HG02678 (cell line): ENCODE measurements at regions not wholly inside any gene's neighbourhood (a gene's known extent, or its start where the extent isn't known, plus 50 kb on each side); places are given as distances from the start of the nearest gene placed in this dataset.
"Not testable (repeated sequence)": the region's sequence is repeated elsewhere in the genome, so short reads cannot be mapped to it uniquely, and the experiment has no call there.

Experiments
- ATAC-seq: cut with Tn5 transposase; IDR thresholded peaks from one replicate; pipeline ENCODE4 v1.9.1; 2021; ENCODE audit warnings: mild to moderate bottlenecking, moderate library complexity; ENCODE audit not compliant: unreplicated experiment

DNA sequence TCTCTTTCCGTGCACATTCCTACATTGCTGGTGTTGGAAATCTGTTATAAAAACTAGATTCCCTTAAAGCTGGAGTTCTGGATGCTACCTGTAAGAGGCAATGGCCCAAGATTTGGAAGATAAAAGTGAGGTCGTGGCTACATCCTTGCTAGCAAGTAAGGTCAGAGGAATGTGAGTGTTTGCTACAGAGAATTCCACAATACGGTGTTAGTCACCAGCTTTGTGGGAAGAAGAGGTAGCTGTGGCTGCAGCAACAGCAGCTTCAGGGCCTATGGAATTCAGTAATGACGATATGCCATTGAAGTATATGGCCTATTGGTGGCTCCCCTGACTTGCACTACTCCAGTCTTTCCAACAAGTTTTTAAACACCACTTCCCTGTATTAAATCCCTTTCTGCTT lies 227.7 kb upstream of the TMEM260 start:
- no peak for ATAC-seq

DNA sequence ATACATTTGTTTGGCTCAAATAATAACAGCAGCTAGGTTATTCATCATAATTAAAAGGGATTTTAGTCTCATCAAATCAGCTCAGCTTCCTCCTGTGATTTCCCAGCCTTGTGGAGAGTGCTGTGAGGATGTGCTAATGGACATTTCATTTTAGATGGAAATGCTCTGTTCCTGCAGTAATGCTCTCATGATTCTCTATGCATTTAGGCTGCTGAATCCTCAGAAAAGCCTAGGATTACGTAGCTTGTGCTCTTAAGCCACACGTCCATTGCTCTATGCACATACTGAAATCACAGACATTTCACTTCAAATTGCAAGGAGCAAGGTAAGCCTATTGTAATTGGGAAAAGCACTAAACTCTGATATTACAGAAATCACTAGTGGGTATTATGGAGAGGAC lies 226.6 kb upstream of the TMEM260 start:
- ATAC-seq = no peak

DNA sequence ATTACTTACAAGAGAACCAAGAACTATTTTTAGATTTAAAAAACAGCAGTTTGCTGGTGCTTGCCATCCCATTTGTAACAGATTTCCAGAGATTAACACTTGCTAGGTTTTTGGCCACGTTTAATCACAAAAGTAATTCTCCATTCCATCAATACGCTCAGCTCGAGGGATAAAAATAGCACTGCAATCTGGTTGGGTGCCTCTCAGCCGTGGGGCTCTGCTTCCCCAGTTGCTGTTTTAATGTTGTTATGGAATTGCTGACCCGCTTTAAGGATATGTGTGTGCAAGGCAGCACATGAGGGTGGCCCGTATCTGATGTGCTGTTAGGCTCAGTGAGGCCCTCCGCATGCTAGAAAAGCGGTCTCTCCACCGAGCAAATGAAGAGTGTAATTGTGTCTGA lies 222.2 kb upstream of the TMEM260 start:
- ATAC-seq = no peak

DNA sequence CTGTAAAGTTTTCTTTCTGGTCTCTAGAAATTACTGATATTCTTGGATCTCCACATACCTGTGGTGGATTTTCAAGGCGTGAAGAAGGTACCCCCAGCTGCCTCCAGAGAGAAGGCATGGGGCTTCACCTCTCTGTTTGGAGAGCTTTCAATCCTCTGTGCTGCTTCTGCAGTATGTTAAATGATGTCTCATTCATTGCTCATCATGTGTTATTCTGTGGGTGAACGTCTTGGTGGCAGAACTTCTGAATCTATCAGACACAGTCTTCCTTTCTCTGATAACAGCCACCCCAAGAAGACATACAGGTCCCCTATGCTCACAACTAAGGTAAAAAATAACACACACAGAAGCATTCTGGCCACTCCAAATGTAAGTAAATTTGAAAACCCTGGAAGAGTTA lies 221.3 kb upstream of the TMEM260 start:
- ATAC-seq = no peak

DNA sequence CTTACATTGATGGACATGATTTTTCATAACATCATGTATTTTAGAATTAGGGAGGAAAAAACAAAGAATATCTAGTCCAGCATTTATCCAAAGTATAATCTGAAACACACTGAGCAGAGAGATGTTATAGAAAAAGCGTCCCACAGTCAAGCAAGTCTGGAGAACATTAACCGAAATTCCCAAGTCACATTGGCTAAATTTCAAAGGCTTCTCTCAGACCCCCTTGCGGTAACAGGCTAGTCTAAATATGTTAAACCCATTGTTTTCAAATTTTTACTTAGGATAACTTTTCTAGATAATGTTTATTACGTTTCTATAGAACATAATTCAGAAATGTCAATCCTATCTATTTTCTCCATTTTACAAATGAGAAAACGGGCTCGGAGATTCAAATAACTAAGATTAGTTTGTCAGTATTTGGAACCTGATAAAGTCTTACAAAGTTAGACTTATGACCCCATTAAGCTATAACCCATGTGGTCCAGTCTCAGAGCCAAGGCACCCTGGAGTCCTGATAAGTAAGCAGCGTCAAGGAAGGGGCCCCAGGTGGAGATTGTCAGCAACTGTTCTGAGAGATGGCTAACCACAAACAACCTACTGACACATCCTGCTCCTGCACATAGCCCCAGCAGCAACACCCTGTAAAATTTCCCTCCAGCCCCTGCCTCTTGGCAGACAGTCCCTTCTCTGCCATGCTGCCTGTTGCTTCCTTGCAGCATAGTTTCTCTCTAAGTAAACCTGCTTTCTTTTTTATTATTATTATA lies 220.6 kb upstream of the TMEM260 start:
- ATAC-seq = peak; percentile 77

DNA sequence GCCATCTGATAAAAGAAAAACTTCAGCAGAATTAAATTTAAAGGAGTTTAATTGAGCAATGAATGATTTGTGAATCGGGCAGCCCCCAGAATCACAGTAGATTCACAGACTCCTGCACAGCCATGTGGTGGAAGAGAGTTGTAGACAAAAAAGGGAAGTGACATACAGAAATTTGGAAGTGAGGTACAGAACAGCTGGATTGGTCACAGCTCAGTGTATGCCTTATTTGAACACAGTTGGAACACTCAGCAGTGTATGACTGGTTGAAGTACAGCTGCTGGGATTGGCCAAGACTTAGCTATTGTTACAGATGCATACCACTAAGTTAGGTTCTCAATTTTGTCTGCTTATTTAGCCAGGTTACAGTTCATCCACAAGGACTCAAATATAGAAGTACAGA lies 213.9 kb upstream of the TMEM260 start:
- ATAC-seq = not testable (repeated sequence)

DNA sequence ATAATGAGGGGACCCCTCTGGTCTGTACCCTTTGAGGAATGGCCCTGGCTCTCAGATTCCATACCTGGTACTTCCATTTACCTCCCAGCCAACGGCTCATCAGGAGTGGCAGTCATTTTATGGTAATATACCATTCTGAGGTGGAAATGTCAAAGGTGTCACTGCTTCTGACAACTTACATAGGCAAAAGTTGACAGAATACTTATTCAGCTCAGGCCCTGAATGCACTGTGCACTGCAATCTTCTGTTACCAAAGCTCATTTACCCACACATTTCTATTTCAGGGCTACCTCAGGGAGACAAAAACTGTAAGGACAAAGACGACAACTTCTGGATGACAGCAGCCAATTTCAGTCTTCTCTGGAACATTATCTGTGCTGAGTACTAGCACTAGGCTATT lies 212.2 kb upstream of the TMEM260 start:
- no peak for ATAC-seq

DNA sequence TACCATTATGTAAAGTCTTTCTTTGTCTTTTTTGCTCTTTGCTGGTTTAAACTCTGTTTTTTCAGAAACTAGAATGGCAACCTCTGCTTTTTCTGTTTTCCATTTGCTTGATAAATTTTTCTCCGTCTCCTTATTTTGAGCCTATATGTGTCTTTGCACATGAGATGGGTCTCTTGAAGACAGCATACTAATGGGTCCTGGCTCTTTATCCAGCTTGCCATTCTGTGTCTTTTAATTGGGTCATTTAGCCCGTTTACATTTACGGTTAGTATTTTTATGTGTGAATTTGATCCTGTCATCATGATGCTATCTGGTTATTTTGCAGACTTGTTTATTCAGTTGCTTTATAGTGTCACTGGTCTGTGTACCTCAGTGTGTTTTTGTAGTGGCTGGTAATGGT lies 207.9 kb upstream of the TMEM260 start:
- ATAC-seq = no peak

DNA sequence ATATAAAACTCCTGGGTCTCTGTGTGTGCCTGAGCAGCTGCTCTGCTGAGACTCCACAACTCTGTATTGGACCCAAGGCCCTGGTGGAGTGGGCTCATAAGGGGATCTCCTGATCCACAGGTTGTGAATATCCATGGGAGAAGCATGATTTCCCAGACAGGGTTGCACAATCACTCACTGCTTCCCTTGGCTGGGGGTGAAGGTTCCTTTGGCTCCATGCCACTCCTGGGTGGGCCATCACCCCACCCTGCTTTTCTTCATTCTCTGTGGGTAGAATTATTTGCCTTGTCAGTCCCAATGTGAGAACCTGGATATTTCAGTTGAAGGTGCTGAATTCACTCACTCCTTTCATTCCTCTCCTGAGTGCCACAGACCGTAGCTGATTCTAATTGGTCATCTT lies 205.2 kb upstream of the TMEM260 start:
- ATAC-seq = no peak

DNA sequence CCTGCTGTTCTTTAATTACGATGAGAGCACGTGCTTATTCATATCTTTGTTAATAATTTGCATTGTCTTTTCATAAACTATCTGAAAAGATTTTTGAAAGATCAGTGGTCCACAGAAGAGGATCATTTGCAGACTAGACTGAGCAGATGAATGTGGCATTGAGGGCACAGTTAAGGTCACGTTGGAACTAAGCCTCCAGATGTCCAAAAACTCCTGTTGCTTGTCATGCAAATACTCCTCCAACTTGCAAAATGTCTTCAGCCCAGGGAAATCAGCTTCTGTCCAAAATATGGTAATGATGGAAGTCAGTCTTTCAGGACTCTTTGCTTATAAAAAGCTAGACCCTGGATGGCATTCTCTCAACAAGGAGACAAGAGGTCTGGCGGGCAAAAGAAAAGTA lies 201.6 kb upstream of the TMEM260 start:
- no peak for ATAC-seq

DNA sequence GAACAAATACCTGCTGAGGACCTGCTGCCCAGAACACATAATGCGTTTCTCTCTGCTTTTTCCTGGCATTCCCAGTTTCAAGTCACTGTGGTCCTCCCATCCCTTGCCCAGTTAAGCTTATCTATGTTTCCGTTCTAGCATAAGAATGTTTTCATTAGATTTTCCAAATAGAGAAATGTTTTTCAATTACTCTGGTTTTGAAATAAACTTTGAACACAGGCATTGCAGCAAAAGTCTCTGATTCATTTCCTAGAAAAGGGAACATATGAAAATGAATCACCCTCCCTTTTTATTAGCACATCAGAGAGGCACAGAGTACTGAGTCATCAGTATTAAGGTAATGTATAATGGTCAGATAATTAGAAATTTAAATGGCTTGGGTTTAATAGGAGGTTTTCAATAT lies 201.1 kb upstream of the TMEM260 start:
- no peak for ATAC-seq

DNA sequence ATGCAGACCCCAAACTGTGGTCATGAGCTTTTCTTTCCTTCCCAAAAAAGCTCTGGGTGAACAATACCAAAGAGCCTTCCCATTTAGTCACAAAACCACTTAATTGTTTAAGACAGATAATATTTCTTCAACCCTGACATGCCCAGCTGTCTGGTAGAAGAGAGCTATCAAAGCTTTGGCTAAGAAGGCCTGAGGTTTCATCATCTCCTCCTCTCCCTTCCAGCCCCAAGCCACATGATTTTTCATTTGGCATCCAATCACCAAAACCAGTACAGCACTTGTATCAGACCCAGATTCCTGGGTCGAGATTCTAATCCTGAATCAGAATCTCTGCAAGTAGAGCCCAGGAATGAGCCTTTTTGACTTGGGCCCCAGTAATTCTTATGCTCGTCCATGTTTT lies 199.6 kb upstream of the TMEM260 start:
- no peak for ATAC-seq

DNA sequence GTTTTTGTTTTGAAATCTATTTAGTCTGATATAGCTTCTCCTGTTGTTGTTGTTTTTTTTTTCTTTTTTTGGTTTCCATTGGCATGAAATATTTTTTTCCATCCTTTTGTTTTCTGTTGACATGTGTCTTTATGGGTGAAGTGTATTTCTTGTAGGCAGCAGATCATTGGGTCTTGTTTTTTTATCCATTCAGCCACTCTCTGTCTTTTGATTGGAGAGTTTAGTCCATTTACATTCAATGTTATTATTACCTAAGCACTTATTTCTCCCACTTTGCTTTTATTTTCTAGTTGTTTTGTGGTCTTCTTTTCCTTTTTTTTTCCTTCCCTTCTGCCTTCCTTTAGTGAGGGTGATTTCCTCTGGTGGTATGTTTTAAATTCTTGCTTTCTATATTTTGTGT lies 193.6 kb upstream of the TMEM260 start:
- ATAC-seq = no peak

DNA sequence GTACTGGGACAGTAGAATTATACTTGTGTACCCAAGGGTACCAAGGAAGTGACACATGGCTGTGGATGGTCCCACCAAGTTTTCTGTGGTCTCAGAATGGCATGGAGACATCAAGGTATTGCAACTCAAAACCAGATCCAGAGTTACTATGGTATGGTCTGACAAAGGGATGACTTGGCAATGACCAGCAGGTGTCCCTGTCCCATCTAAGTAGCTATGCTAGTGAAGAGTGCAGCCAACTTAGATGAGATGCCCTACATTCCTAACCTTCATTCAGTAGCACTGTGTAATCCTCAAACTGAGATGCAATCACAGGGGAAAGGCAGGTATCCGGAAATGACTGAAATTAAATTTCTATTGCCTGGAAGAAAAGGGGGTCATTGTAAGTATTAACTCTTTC lies 188.7 kb upstream of the TMEM260 start:
- ATAC-seq = no peak

DNA sequence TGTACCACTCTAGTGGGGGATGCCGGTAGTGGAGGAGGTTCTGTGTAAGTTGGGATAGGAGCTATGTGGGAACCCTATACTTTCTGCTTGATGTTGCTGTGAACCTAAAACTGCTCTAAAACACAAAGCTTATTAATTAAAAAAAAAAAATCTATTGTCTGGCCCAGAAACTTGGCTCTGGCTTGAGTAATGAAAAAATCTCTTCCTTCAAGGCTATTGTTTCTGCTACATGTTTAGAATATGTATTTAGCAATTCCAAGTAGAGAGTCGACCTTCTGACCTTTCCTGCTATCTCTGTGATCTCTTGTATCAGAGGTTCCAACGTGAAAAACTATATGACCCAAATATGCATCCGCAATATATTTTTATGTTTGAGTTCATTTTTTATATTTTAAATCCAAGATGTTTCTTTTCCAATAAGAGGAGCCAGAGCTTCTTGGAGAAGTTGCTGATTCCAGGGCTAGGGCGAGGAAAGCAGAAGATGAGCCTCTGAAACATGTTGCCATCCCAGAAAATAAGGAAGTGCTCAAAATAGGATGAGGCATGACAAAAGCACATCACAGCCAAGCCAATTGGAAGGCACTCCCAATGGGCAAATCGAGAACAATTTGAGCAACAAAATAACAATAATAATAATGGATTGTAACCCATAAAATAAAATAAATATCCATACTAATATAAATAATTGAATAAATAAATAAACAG lies 184.6 kb upstream of the TMEM260 start:
- ATAC-seq = no peak

DNA sequence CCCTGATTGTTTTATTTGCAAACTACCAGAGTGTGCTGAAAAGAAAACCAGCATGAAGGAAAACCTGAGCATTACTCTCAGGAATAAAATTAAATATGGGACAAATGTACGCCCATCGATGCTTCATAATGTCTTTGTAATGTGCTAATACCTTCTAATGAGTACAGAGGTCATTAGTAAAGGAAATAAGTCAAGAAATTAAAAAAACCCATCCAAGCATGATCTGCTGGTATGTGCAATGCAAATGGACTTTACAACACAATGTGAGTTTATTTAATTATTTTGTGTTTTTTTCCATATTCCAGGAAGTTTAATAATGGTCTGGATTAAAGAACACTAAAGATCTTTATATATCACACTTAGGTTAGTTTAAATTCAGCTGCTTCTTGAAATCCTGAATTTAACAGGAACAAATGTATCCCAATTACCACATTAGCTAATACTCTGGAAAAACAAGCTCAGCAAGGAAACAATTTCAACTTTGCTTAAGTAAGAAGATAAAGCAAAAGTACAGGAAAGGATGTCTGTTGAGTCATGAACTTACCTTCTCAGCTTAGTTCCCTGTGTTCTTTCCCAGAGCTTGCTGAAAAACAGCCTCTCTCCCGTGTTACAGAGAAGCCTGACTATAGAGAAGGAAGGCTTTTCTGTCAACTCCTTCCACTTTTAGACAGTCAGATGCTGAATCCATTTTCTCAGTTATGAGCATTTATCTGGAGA lies 179.3 kb upstream of the TMEM260 start:
- no peak for ATAC-seq

DNA sequence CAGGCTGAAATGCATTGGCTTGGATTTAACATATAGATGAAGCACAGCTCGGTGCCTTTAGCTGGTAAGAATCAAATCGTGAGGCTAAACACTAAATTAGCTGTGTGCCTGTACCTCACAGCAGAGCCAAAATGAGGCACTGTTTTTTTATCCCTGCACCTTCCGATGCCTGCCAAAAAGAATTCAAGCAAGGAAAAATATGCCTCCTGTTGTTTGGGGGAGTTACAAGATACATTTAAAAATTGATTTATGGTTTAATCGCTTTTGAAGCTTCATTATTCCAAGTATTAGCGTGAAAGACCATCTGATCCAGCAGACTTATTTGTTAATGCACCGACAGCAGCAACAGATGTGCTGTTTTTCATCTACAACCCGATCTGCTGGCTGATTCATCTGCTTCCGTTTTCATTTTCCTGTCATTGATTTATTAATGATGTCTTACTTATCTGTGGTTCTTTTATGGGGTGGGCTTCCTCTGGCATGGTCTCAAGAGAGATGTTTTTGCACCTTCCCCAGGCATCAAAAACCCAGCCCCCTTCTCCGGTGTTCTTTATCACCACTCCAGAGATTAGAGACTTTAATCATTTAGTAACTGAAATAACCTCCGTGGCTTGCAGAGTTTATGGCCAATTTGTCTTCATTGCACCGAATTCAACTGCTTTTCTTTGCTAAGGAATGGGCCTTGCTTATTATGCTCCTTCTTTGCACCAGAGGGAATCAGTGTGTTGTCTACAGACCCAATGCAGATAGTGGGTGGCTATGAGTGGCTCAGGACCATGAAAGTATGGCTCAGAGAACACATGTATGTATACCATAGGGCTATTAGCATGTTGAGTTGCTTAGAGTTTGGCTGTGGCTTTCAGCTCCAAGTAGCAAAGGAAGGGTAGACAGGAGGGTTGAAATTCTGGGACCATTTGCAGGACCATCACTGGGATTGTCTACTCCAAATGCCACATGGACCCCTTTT lies 166.8 kb upstream of the TMEM260 start:
- ATAC-seq = no peak

DNA sequence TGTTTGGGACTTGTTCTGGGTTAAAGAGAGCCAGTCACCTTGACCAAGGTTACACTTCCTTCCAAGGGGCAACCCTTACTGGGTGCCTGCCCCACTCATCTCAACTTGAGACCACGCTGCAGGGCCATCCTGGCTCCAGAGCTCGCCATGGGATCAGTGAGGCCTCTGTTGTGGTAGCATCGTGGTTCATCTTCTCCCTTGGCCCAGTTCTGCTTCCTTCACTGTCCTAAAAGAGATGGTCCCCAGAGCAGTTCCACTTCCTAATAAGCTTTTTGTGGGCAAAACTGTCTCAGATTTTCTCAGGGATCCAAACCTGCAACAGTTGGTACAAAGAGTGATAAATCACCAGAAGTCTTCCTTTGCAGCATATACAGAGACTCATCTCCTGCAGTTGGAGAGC lies 165.9 kb upstream of the TMEM260 start:
- ATAC-seq = no peak

DNA sequence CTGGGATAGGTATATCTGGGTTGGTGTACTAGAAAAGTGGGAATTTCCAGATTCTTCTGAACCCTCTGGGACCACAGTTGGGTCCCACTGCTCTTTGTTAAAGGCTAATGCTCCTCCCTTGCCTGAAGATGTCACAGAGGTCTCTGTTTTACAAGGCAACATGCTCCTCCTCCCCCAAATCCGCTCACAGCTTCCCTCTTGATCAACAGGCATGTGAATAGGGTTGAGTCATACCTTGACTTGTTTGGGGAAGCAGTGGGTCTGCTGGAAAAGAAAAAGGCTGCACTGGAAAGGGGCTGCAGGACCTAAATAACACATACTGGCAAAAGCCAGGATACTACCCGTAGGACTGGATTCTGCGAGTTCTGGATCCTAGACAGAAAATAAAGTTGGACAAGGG lies 165.4 kb upstream of the TMEM260 start:
- ATAC-seq = no peak

DNA sequence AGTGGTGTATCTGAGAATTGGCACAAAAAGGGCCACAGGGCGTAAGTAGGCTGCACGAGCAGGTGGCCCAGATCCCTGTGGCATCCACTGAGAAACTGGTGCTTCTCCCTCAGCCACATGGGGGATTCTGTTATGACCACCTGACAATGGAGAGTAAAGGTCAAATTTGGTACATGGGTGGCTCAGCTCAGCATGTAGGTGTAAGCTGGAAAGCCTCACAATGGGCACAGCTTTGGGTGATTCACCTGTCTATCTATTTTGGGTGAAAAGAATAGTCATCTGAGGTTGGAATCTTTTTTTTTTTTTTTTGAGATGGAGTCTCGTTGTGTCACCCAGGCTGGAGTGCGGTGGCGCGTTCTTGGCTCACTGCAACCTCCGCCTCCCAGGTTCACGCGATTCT lies 163.4 kb upstream of the TMEM260 start:
- ATAC-seq = no peak

DNA sequence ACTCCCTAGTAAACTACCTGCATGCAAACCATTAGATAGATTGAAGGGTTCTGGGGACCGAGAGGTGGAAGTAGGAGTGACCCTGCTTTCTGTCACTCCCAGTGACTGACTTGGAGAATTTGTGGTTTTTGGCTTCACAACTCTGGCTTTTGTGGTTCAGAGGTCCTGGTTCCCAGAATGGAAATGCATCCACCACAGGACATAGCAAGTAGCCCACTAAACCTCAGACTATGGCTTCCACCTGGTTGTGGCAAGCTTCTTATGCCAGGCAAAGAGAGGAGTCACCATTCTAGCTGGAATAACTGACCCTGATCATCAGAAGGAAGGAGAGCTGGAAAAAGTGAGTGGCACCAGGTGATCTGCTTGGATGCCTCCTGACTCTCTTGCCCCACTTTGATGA lies 162.4 kb upstream of the TMEM260 start:
- no peak for ATAC-seq
